ENCODE measurements at regions not wholly inside any gene's neighbourhood (a gene's known extent, or its start where the extent isn't known, plus 50 kb on each side); places are given as distances from the start of the nearest gene placed in this dataset.
"Not testable (repeated sequence)": the region's sequence is repeated elsewhere in the genome, so short reads cannot be mapped to it uniquely, and the experiment has no call there.

DNA sequence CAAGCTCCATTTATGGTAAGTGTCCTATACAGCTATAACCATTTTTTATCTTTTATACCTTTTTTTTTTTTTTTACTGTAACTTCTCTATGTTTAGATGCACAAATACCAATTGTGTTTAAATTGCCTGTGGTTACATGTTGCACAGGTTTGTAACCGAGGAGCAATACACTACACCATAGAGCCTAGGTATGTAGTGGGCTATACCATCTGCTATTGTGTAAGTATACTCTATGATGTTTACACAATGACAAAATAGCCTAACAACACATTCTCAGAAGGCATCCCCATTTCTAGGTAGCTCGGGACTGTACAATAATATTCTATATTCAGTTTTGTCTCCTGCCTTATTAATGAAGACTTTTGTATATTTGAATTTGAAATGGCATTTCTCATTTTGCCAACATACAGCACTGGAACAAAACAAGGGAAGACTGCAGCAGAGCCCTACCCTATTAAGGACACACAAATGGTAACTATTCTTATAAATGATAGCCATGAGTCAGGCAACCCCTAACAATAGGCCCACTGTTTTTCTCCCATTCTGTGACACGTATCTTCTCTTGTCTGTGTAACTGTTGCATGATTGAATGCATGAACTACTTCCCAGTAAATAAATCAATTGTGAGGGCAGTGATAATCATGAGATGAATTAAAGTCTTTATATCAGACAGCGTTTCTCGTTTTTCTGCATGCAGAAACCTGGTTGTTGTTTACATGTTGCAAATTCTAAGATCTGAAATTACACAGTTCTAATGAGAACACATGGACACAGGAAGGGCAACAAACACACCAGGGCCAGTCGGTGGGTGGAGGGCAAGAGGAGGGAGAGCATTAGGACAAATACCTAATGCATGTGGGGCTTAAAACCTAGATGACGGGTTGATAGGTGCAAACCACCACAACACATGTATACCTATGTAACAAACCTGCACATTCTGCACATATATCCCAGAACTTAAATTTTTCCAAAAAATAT lies 173.9 kb downstream of the EPM2A start:
- no peaks in the 10 kb centered on the region for H3K4me1 ChIP-seq (ENCODE audit: low read length)
- H3K4me3 ChIP-seq (ENCODE audit: low read length), result no peak overlapping the region
- H3K9me3 ChIP-seq (ENCODE audit: low read length), result no peaks in the 10 kb centered on the region
- H3K27me3 ChIP-seq (ENCODE audit: low read length), result no peaks in the 10 kb centered on the region
- no peaks in the 10 kb centered on the region for H3K36me3 ChIP-seq (ENCODE audit: insufficient read depth, low read length)
- H3K4me2 ChIP-seq (ENCODE audit: low read depth, low read length, poor library complexity, severe bottlenecking), result no peak overlapping the region
- no peaks in the 10 kb centered on the region for H4K20me1 ChIP-seq (ENCODE audit: insufficient read depth, low read depth, low read length)
- H3K79me2 ChIP-seq (ENCODE audit: low read length), result no peaks in the 10 kb centered on the region
- H3K9ac ChIP-seq (ENCODE audit: low read length), result no peak overlapping the region
- H2AFZ ChIP-seq (ENCODE audit: low read length), result no peak overlapping the region
- no peak for DNase-seq
- H3K27ac ChIP-seq (ENCODE audit: low read length), result no peak overlapping the region
- H3K9me2 ChIP-seq (replicated peaks; ENCODE audit: insufficient read depth, low read length), result no peaks in the 10 kb centered on the region

DNA sequence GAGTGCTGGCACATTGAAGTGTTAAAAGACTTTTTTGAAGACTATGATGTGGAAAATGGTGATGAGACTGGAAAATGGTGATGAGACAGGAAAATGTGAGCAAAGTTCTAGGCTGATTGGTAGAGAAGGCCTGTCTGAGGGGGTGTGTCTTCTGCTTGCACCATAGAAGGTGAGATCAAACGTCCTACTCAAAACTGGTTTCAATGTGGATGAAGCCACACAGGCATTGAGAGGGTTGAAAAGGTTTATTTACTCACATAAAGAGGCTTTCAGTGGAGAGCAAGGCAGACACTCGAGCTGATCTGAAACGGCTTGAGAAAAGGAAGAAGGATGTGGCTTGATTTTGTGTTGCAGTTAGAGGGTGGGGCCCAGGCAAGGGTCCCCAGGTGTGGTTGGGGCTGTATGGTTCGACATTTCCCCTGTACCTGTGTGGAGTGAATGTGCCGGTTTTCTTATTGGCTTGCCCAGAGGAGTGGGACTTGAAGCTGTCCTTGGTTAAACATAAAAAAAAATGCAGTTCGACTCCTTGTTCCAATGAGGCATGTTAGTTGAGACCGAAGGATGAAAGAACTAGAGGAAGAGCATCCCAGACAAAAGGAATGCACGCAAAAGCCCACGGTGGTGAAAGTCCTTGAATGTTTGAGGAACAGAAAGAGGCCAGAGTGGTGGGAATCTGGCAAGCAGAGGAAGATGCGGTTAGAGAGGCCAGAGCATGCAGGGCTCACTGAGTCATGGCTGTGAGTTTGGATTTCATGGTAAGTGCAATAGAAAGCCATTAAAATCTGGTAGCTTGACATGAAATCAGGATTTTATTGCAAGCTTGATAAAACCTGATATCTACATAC lies 172.3 kb downstream of the EPM2A start:
- no peak overlapping the region for H3K4me2 ChIP-seq (ENCODE audit: low read depth, low read length, poor library complexity, severe bottlenecking)
- no peaks in the 10 kb centered on the region for H3K9me3 ChIP-seq (ENCODE audit: low read length)
- no peaks in the 10 kb centered on the region for H3K79me2 ChIP-seq (ENCODE audit: low read length)
- H3K9ac ChIP-seq (ENCODE audit: low read length), result no peak overlapping the region
- H3K4me1 ChIP-seq (ENCODE audit: low read length), result no peaks in the 10 kb centered on the region
- H2AFZ ChIP-seq (ENCODE audit: low read length), result no peak overlapping the region
- no peaks in the 10 kb centered on the region for H3K9me2 ChIP-seq (replicated peaks; ENCODE audit: insufficient read depth, low read length)
- no peak overlapping the region for H3K4me3 ChIP-seq (ENCODE audit: low read length)
- H3K36me3 ChIP-seq (ENCODE audit: insufficient read depth, low read length), result no peaks in the 10 kb centered on the region
- no peak for DNase-seq
- no peak overlapping the region for H3K27ac ChIP-seq (ENCODE audit: low read length)
- no peaks in the 10 kb centered on the region for H4K20me1 ChIP-seq (ENCODE audit: insufficient read depth, low read depth, low read length)
- no peaks in the 10 kb centered on the region for H3K27me3 ChIP-seq (ENCODE audit: low read length)

DNA sequence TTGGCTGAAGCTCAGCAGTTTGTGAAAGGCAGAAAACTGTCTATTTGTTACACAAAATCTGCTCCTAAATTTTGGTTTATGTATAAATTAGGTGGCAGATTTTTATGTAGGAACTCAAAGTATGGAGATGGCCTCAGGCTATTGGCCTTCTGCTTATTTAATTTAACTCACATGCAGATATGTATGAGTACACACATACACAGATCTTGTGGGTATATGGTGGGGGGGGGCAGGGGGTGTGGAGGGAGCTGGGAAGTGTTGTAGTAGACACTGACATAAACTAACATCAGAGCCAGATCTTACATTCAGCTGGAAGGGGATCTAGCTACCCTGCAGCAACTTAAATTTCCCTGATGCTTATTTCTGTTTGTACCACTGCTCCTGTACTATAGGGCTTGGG lies 170.8 kb downstream of the EPM2A start:
- Histone ChIP-seq H3K4me1 (ENCODE audit: low read length) (no peaks in the 10 kb centered on the region), H3K4me3 (ENCODE audit: low read length) (no peak overlapping the region), H3K27ac (ENCODE audit: low read length) (no peak overlapping the region), H3K9me2 (replicated peaks; ENCODE audit: insufficient read depth, low read length) (no peaks in the 10 kb centered on the region), H4K20me1 (ENCODE audit: insufficient read depth, low read depth, low read length) (no peaks in the 10 kb centered on the region), H3K9me3 (ENCODE audit: low read length) (no peaks in the 10 kb centered on the region), H2AFZ (ENCODE audit: low read length) (no peak overlapping the region), H3K9ac (ENCODE audit: low read length) (no peak overlapping the region), H3K36me3 (ENCODE audit: insufficient read depth, low read length) (no peaks in the 10 kb centered on the region), H3K79me2 (ENCODE audit: low read length) (no peaks in the 10 kb centered on the region), H3K4me2 (ENCODE audit: low read depth, low read length, poor library complexity, severe bottlenecking) (no peak overlapping the region), H3K27me3 (ENCODE audit: low read length) (no peaks in the 10 kb centered on the region)
- DNase-seq, result no peak

GRCh38 chr6:145567684-145568252 lies 167.6 kb downstream of the EPM2A start:
- Histone ChIP-seq H3K79me2 (ENCODE audit: low read length) (no peaks in the 10 kb centered on the region), H2AFZ (ENCODE audit: low read length) (no peak overlapping the region), H3K27me3 (ENCODE audit: low read length) (no peaks in the 10 kb centered on the region), H4K20me1 (ENCODE audit: insufficient read depth, low read depth, low read length) (no peaks in the 10 kb centered on the region), H3K27ac (ENCODE audit: low read length) (no peak overlapping the region), H3K9me2 (replicated peaks; ENCODE audit: insufficient read depth, low read length) (no peaks in the 10 kb centered on the region), H3K9me3 (ENCODE audit: low read length) (no peaks in the 10 kb centered on the region), H3K36me3 (ENCODE audit: insufficient read depth, low read length) (no peaks in the 10 kb centered on the region), H3K4me2 (ENCODE audit: low read depth, low read length, poor library complexity, severe bottlenecking) (no peak overlapping the region), H3K4me3 (ENCODE audit: low read length) (no peak overlapping the region), H3K9ac (ENCODE audit: low read length) (no peak overlapping the region), H3K4me1 (ENCODE audit: low read length) (no peaks in the 10 kb centered on the region)
- no peak for DNase-seq

DNA sequence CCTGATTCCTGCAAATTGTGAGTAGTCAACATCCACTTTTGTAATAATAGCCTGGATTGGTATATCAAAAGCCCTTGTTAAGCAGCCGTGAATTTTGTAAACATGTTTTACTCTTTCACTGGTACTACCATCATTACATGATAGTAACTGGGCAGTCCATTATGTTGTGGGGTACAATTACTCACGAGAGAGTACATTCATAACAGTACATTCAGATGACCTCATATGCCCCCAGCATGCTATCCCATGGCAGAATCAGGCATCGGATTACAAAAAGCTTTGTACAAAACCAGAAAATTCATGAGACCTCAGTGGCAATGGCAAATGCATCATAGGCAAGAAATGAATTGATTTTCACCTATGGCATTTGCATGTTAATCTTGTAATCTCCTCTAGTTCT lies 166.2 kb downstream of the EPM2A start:
- no peaks in the 10 kb centered on the region for H3K4me1 ChIP-seq (ENCODE audit: low read length)

GRCh38 chr6:145570336-145570735 lies 165.0 kb downstream of the EPM2A start:
- H3K9me2 ChIP-seq (replicated peaks; ENCODE audit: insufficient read depth, low read length); DNase-seq; H3K4me1 ChIP-seq (ENCODE audit: low read length); H3K27ac ChIP-seq (ENCODE audit: low read length); H3K4me3 ChIP-seq (ENCODE audit: low read length); H4K20me1 ChIP-seq (ENCODE audit: insufficient read depth, low read depth, low read length); H3K4me2 ChIP-seq (ENCODE audit: low read depth, low read length, poor library complexity, severe bottlenecking); H2AFZ ChIP-seq (ENCODE audit: low read length); H3K79me2 ChIP-seq (ENCODE audit: low read length); H3K36me3 ChIP-seq (ENCODE audit: insufficient read depth, low read length); H3K27me3 ChIP-seq (ENCODE audit: low read length); H3K9me3 ChIP-seq (ENCODE audit: low read length); H3K9ac ChIP-seq (ENCODE audit: low read length): not testable (repeated sequence)

More for the DNA sequence above, 166.2 kb downstream of the EPM2A start:
- H3K4me2 ChIP-seq (ENCODE audit: low read depth, low read length, poor library complexity, severe bottlenecking), result no peak overlapping the region
- H3K27me3 ChIP-seq (ENCODE audit: low read length), result no peaks in the 10 kb centered on the region
- H4K20me1 ChIP-seq (ENCODE audit: insufficient read depth, low read depth, low read length), result no peaks in the 10 kb centered on the region
- no peaks in the 10 kb centered on the region for H3K36me3 ChIP-seq (ENCODE audit: insufficient read depth, low read length)
- H3K9me2 ChIP-seq (replicated peaks; ENCODE audit: insufficient read depth, low read length), result no peaks in the 10 kb centered on the region
- H2AFZ ChIP-seq (ENCODE audit: low read length), result no peak overlapping the region
- H3K79me2 ChIP-seq (ENCODE audit: low read length), result no peaks in the 10 kb centered on the region
- no peak for DNase-seq
- no peak overlapping the region for H3K4me3 ChIP-seq (ENCODE audit: low read length)
- no peak overlapping the region for H3K27ac ChIP-seq (ENCODE audit: low read length)
- H3K9me3 ChIP-seq (ENCODE audit: low read length), result no peaks in the 10 kb centered on the region
- no peak overlapping the region for H3K9ac ChIP-seq (ENCODE audit: low read length)

DNA sequence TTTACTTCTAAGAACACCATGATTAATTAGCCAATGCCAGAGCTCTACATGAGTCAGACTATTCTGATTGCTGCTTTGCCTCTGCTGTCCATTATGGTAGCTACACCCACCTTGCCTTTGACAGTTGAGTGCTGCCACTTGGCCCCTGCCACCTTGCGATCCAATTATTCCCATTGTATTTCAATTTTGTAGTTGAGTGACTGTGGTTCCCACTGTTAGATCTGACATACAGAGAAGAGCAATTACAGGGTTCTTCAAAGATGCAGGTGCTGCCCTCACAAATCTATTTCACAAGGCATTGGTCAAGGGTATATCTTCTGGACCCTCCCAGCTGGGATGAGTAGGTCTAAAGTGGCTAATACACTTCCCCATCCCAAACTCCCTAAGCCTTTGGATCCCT lies 161.1 kb downstream of the EPM2A start:
- H3K4me3 ChIP-seq (ENCODE audit: low read length); H3K4me1 ChIP-seq (ENCODE audit: low read length); H3K9me3 ChIP-seq (ENCODE audit: low read length); H4K20me1 ChIP-seq (ENCODE audit: insufficient read depth, low read depth, low read length); H3K9me2 ChIP-seq (replicated peaks; ENCODE audit: insufficient read depth, low read length); H3K36me3 ChIP-seq (ENCODE audit: insufficient read depth, low read length); H3K27me3 ChIP-seq (ENCODE audit: low read length); H3K79me2 ChIP-seq (ENCODE audit: low read length); H2AFZ ChIP-seq (ENCODE audit: low read length); DNase-seq; H3K9ac ChIP-seq (ENCODE audit: low read length); H3K27ac ChIP-seq (ENCODE audit: low read length); H3K4me2 ChIP-seq (ENCODE audit: low read depth, low read length, poor library complexity, severe bottlenecking): not testable (repeated sequence)
